ENCODE measurements at regions not wholly inside any gene's neighbourhood (a gene's known extent, or its start where the extent isn't known, plus 50 kb on each side); places are given as distances from the start of the nearest gene placed in this dataset.

GRCh38 chr2:240326246-240326645, 109.2 kb upstream of the GPC1 start:
- in situ Hi-C loops (cut with MboI; ENCODE audit: low pct_ligation_motif_present in 1 of 4, low pct_unique_long_range_greater_than_20kb in 1 of 4, low sequenced_read_pairs in 3 of 4) = no loop called here
- DNase-seq = no peak
- Histone ChIP-seq H3K4me1 (no peaks in the 10 kb centered on the region), H3K4me3 (no peak overlapping the region), H3K27ac (no peak overlapping the region), H3K36me3 (no peaks in the 10 kb centered on the region), H3K9me3 (peaks cover 0 to 1% of the 10 kb centered on the region in 2 donors), H3K27me3 (no peaks in the 10 kb centered on the region)
- 50 to 61% methylated on average over 4 of the region's 4 CpGs for WGBS, 2 donors (ENCODE audit: low coverage in 1 of 2)
- intact Hi-C loops (cut with DNase I; ENCODE audit: low total_unique reads) = no loop called here
- TF ChIP-seq EP300 (IDR thresholded peaks at IDR 0.05; ENCODE audit: low read depth) = no peak
- no peak for TF ChIP-seq POLR2AphosphoS5 (IDR thresholded peaks at IDR 0.05)
- TF ChIP-seq CTCF (IDR thresholded peaks at IDR 0.05) = no peak
- TF ChIP-seq POLR2A (IDR thresholded peaks at IDR 0.05) = no peak

DNA sequence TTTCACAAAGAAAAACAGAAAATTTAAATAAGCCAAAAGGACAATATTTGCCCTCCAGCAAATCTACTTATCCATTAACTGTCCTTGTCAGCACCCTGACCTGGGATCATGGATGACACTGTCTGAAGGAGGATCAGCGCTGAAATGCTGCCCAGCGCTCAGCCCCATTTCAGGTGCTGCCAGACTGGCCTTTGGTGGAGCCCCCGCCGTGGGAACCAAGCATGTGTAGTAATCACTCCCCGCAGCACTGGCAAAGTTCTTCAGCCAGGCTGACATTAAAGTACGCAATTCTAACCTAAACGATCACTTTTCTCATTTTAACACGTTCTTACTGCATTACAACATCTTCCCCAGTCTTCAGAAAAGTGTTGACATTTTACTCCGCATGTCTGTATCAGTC, 108.6 kb upstream of the GPC1 start:
- H3K27me3 ChIP-seq = no peaks in the 10 kb centered on the region
- H3K4me3 ChIP-seq = no peak overlapping the region
- 81 to 84% methylated on average over 8 to 9 of the region's 9 CpGs for WGBS, 2 donors (ENCODE audit: low coverage in 1 of 2)
- in situ Hi-C loops (cut with MboI; ENCODE audit: low pct_ligation_motif_present in 1 of 4, low pct_unique_long_range_greater_than_20kb in 1 of 4, low sequenced_read_pairs in 3 of 4) = no loop called here
- intact Hi-C loops (cut with DNase I; ENCODE audit: low total_unique reads) = no loop called here
- no peak for TF ChIP-seq POLR2A (IDR thresholded peaks at IDR 0.05)
- no peak for TF ChIP-seq CTCF (IDR thresholded peaks at IDR 0.05)
- TF ChIP-seq POLR2AphosphoS5 (IDR thresholded peaks at IDR 0.05) = no peak
- no peak for TF ChIP-seq EP300 (IDR thresholded peaks at IDR 0.05; ENCODE audit: low read depth)
- H3K36me3 ChIP-seq = no peaks in the 10 kb centered on the region
- DNase-seq = no peak
- H3K27ac ChIP-seq = no peak overlapping the region
- no peaks in the 10 kb centered on the region for H3K4me1 ChIP-seq
- peaks cover 0 to 6% of the 10 kb centered on the region in 2 donors for H3K9me3 ChIP-seq

- WGBS, 2 donors (ENCODE audit: low coverage in 1 of 2) = 77% methylated on average over 5 of the region's 10 CpGs; no CpG with 5 or more reads in 1 of the 2 donors
- no peaks in the 10 kb centered on the region for H3K36me3 ChIP-seq
- intact Hi-C loops (cut with DNase I; ENCODE audit: low total_unique reads) = no loop called here
- H3K27ac ChIP-seq = no peak overlapping the region
- no peak for TF ChIP-seq CTCF (IDR thresholded peaks at IDR 0.05)
- TF ChIP-seq POLR2A (IDR thresholded peaks at IDR 0.05) = no peak
- TF ChIP-seq EP300 (IDR thresholded peaks at IDR 0.05; ENCODE audit: low read depth) = no peak
- no peak for TF ChIP-seq POLR2AphosphoS5 (IDR thresholded peaks at IDR 0.05)
- no peak overlapping the region for H3K4me3 ChIP-seq
- H3K9me3 ChIP-seq = peaks cover 0 to 6% of the 10 kb centered on the region in 2 donors
- DNase-seq = no peak
- no peaks in the 10 kb centered on the region for H3K4me1 ChIP-seq
- no peaks in the 10 kb centered on the region for H3K27me3 ChIP-seq
- in situ Hi-C loops (cut with MboI; ENCODE audit: low pct_ligation_motif_present in 1 of 4, low pct_unique_long_range_greater_than_20kb in 1 of 4, low sequenced_read_pairs in 3 of 4) = no loop called here
These were observed 107.9 kb upstream of the GPC1 start for GRCh38 chr2:240327566-240327965.

DNA sequence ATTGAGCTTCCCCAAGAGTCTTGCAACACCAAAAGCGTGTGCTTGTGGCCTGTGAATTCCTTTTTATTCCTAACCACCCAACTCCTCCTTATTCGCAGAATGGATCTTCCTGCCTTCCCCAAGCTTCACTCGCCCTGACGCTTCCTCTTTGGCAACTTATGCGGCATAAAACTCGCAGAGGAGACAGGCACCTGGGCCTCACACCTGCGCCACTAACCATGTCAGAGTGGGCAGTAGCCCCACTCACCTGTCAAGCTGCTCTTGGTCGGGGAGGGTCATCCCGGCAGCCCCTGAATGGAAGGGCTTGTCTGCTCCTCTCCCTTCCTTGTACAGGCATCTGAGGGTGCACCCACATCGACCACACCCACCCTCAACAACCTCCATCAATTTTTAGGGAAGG, 106.9 kb upstream of the GPC1 start:
- Histone ChIP-seq H3K36me3 (no peaks in the 10 kb centered on the region), H3K4me3 (no peak overlapping the region), H3K9me3 (peaks cover 0 to 6% of the 10 kb centered on the region in 2 donors), H3K27ac (no peak overlapping the region), H3K4me1 (no peaks in the 10 kb centered on the region), H3K27me3 (no peaks in the 10 kb centered on the region)
- intact Hi-C loops (cut with DNase I; ENCODE audit: low total_unique reads) = no loop called here
- 67 to 82% methylated on average over 3 to 10 of the region's 10 CpGs for WGBS, 2 donors (ENCODE audit: low coverage in 1 of 2)
- DNase-seq = no peak
- in situ Hi-C loops (cut with MboI; ENCODE audit: low pct_ligation_motif_present in 1 of 4, low pct_unique_long_range_greater_than_20kb in 1 of 4, low sequenced_read_pairs in 3 of 4) = no loop called here
- no peak for TF ChIP-seq EP300 (IDR thresholded peaks at IDR 0.05; ENCODE audit: low read depth)
- no peak for TF ChIP-seq CTCF (IDR thresholded peaks at IDR 0.05)
- no peak for TF ChIP-seq POLR2AphosphoS5 (IDR thresholded peaks at IDR 0.05)
- TF ChIP-seq POLR2A (IDR thresholded peaks at IDR 0.05) = no peak
